Inflammatory macrophage treated with lipopolysaccharide for 4 hours (primary cell): ENCODE measurements at regions not wholly inside any gene's neighbourhood (a gene's known extent, or its start where the extent isn't known, plus 50 kb on each side); places are given as distances from the start of the nearest gene placed in this dataset.
"Not testable (repeated sequence)": the region's sequence is repeated elsewhere in the genome, so short reads cannot be mapped to it uniquely, and the experiment has no call there.

ENCODE experiments used
- DNase-seq: peaks from one replicate; pipeline ENCODE4 v3.0.0-alpha.2; 2020

- DNase-seq: no peak
These were observed 197.0 kb downstream of the DLL1 start for GRCh38 chr6:170093658-170094596.

- no peak for DNase-seq
These were observed 197.6 kb downstream of the DLL1 start for GRCh38 chr6:170093276-170093657.

GRCh38 chr6:170092826-170093225 lies 198.1 kb downstream of the DLL1 start:
- DNase-seq: no peak

- no peak for DNase-seq
These were observed 199.0 kb downstream of the DLL1 start for GRCh38 chr6:170091639-170092579.

- no peak for DNase-seq
These were observed 199.8 kb downstream of the DLL1 start for GRCh38 chr6:170091000-170091638.

- no peak for DNase-seq
These were observed 200.3 kb downstream of the DLL1 start for GRCh38 chr6:170090561-170090960.

GRCh38 chr6:170089963-170090362 lies 200.9 kb downstream of the DLL1 start:
- no peak for DNase-seq

GRCh38 chr6:170088582-170088955 lies 202.3 kb downstream of the DLL1 start:
- no peak for DNase-seq

- DNase-seq: peak; percentile 56
These were observed 202.8 kb downstream of the DLL1 start for GRCh38 chr6:170087941-170088581.

GRCh38 chr6:170087421-170087780 lies 203.5 kb downstream of the DLL1 start:
- not testable (repeated sequence) for DNase-seq

GRCh38 chr6:170086639-170087420 lies 204.0 kb downstream of the DLL1 start:
- DNase-seq: no peak

GRCh38 chr6:170085475-170086401 lies 205.1 kb downstream of the DLL1 start:
- no peak for DNase-seq

GRCh38 chr6:170084166-170084730 lies 206.6 kb downstream of the DLL1 start:
- no peak for DNase-seq

GRCh38 chr6:170083236-170084051 lies 207.4 kb downstream of the DLL1 start:
- DNase-seq: no peak

GRCh38 chr6:170082531-170083187 lies 208.2 kb downstream of the DLL1 start:
- no peak for DNase-seq

GRCh38 chr6:170082067-170082466 lies 208.8 kb downstream of the DLL1 start:
- DNase-seq: no peak

- DNase-seq: no peak
These were observed 209.3 kb downstream of the DLL1 start for GRCh38 chr6:170081556-170081955.

- DNase-seq: no peak
These were observed 210.0 kb downstream of the DLL1 start for GRCh38 chr6:170080828-170081371.
